Mucosa of rectum (tissue), 2 donors: ENCODE measurements at regions not wholly inside any gene's neighbourhood (a gene's known extent, or its start where the extent isn't known, plus 50 kb on each side); places are given as distances from the start of the nearest gene placed in this dataset.
"Not testable (repeated sequence)": the region's sequence is repeated elsewhere in the genome, so short reads cannot be mapped to it uniquely, and the experiment has no call there.

Experiments used
- H3K27ac ChIP-seq, 2 donors: one replicate each; pipeline ENCODE4 v1.7.0; 2013; ENCODE audit warnings: inconsistent platforms in 2 of 2, low read depth in 2 of 2, low read length in 2 of 2
- H3K27me3 ChIP-seq, 2 donors: one replicate each; pipeline ENCODE4 v1.7.0; 2013; ENCODE audit warnings: low read length in 2 of 2; ENCODE audit not compliant: control insufficient read depth in 2 of 2, insufficient read depth in 2 of 2
- H3K36me3 ChIP-seq, 2 donors: one replicate each; pipeline ENCODE4 v1.7.0; 2013; ENCODE audit warnings: low read length in 2 of 2; ENCODE audit not compliant: control insufficient read depth in 2 of 2, insufficient read depth in 2 of 2
- H3K4me1 ChIP-seq, 2 donors: one replicate each; pipeline ENCODE4 v1.7.0; 2013; ENCODE audit warnings: low read length in 2 of 2, mild to moderate bottlenecking in 1 of 2; ENCODE audit not compliant: control insufficient read depth in 2 of 2, insufficient read depth in 2 of 2
- H3K4me3 ChIP-seq, 2 donors: one replicate each; pipeline ENCODE4 v1.7.0; 2013; ENCODE audit warnings: low read length in 2 of 2
- H3K9ac ChIP-seq, 2 donors: one replicate each; pipeline ENCODE4 v1.7.0; 2013; ENCODE audit warnings: low read length in 2 of 2, low read depth in 1 of 2, mild to moderate bottlenecking in 1 of 2
- H3K9me3 ChIP-seq, 2 donors: one replicate each; pipeline ENCODE4 v1.7.0; 2013; ENCODE audit warnings: low read length in 2 of 2; ENCODE audit not compliant: control insufficient read depth in 2 of 2
- donor health status: healthy.
- donor health status: Normal muscosa, but diverticular disease.

GRCh38 chr14:53408175-53408879, 255.2 kb upstream of the DDHD1 start:
- H3K27me3 ChIP-seq: no peaks in the 10 kb centered on the region
- H3K9me3 ChIP-seq: no peaks in the 10 kb centered on the region
- no peaks in the 10 kb centered on the region for H3K4me1 ChIP-seq
- H3K27ac ChIP-seq: no peak overlapping the region
- no peaks in the 10 kb centered on the region for H3K36me3 ChIP-seq
- H3K9ac ChIP-seq: no peak overlapping the region
- H3K4me3 ChIP-seq: no peak overlapping the region

DNA sequence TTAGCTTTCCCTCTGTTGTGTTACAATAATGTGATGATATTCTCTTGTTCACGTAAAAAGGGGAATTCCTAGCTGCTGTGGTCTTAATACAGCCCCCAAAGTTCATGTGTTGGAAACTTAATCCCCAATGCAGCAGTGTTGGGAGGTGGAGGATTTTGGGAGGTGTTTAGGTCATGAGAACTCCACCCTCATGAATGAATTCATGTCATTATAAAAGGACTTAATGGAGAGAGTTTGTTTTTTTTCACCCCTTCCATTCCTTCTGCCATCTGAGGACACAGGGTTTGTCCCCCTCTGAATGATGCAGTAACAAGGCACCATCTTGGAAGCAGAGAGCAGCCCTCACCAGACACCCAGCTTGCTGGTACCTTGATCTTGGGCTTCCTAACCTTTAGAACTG, 253.4 kb upstream of the DDHD1 start:
- Histone ChIP-seq H3K9me3 (no peaks in the 10 kb centered on the region), H3K9ac (no peak overlapping the region), H3K27ac (no peak overlapping the region), H3K36me3 (no peaks in the 10 kb centered on the region), H3K4me1 (no peaks in the 10 kb centered on the region), H3K4me3 (no peak overlapping the region), H3K27me3 (no peaks in the 10 kb centered on the region)

DNA sequence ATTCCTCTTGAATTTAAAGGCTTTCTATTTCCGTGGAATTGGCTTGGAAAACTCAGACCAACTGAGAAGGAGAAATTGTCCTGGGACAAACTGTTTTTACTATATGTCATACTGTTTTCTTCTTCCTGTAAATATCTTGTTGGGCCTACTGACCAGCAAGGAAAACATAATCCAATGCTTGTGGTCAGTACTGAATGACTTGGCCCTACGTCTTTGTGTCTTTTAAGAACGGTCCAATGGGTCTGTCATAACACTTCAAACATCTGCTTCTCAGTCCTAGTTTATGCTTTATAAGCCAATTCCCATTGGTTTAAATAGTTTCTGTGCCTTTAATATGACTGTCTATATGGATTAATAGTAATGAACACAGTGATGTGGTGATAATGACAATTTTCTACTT, 248.5 kb upstream of the DDHD1 start:
- Histone ChIP-seq H3K9me3 (no peaks in the 10 kb centered on the region), H3K9ac (no peak overlapping the region), H3K27me3 (no peaks in the 10 kb centered on the region), H3K36me3 (no peaks in the 10 kb centered on the region), H3K27ac (no peak overlapping the region), H3K4me3 (no peak overlapping the region), H3K4me1 (no peaks in the 10 kb centered on the region)

- Histone ChIP-seq H3K9ac (no peak overlapping the region), H3K27me3 (no peaks in the 10 kb centered on the region), H3K27ac (no peak overlapping the region), H3K4me3 (no peak overlapping the region), H3K36me3 (no peaks in the 10 kb centered on the region), H3K9me3 (peaks cover 0 to 5% of the 10 kb centered on the region in 2 donors), H3K4me1 (no peaks in the 10 kb centered on the region)
Measured at GRCh38 chr14:53399057-53399456, 245.9 kb upstream of the DDHD1 start.

GRCh38 chr14:53398616-53399015, 245.5 kb upstream of the DDHD1 start:
- peaks cover 0 to 5% of the 10 kb centered on the region in 2 donors for H3K9me3 ChIP-seq
- no peak overlapping the region for H3K27ac ChIP-seq
- H3K36me3 ChIP-seq: no peaks in the 10 kb centered on the region
- no peak overlapping the region for H3K9ac ChIP-seq
- no peaks in the 10 kb centered on the region for H3K4me1 ChIP-seq
- no peaks in the 10 kb centered on the region for H3K27me3 ChIP-seq
- H3K4me3 ChIP-seq: no peak overlapping the region

GRCh38 chr14:53395267-53395666, 242.1 kb upstream of the DDHD1 start:
- H3K27ac ChIP-seq, H3K4me1 ChIP-seq, H3K36me3 ChIP-seq, H3K9me3 ChIP-seq, H3K9ac ChIP-seq, H3K27me3 ChIP-seq, H3K4me3 ChIP-seq: not testable (repeated sequence)

- peaks cover 0 to 5% of the 10 kb centered on the region in 2 donors for H3K9me3 ChIP-seq
- H3K27me3 ChIP-seq: no peaks in the 10 kb centered on the region
- no peak overlapping the region for H3K4me3 ChIP-seq
- H3K4me1 ChIP-seq: no peaks in the 10 kb centered on the region
- H3K36me3 ChIP-seq: no peaks in the 10 kb centered on the region
- H3K9ac ChIP-seq: no peak overlapping the region
- no peak overlapping the region for H3K27ac ChIP-seq
Measured at GRCh38 chr14:53391631-53392285, 238.6 kb upstream of the DDHD1 start.

DNA sequence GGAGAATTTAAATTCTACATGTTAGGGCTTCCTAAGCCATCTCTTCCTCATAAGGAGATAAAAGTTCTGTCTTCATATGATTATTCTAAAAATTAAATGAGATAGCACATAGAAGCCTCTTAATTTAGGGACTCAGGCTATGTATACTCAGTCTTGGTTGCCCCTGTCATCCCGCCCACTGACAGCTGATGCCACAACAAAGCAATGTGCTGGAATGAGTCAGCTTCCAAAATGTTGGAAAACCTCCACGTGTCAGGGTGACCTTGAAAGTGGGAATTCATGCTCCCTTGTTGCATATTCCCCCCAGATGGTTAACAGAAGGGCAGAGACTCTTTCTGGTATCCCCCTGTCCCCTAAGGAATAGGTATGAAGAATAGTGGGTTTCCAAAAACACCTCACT, 238.0 kb upstream of the DDHD1 start:
- peaks cover 0 to 5% of the 10 kb centered on the region in 2 donors for H3K9me3 ChIP-seq
- H3K27me3 ChIP-seq: no peaks in the 10 kb centered on the region
- H3K27ac ChIP-seq: no peak overlapping the region
- no peaks in the 10 kb centered on the region for H3K4me1 ChIP-seq
- no peak overlapping the region for H3K4me3 ChIP-seq
- H3K36me3 ChIP-seq: no peaks in the 10 kb centered on the region
- H3K9ac ChIP-seq: no peak overlapping the region

- H3K27me3 ChIP-seq: no peaks in the 10 kb centered on the region
- H3K36me3 ChIP-seq: no peaks in the 10 kb centered on the region
- H3K9ac ChIP-seq: no peak overlapping the region
- H3K27ac ChIP-seq: no peak overlapping the region
- no peaks in the 10 kb centered on the region for H3K4me1 ChIP-seq
- peaks cover 0 to 2% of the 10 kb centered on the region in 2 donors for H3K9me3 ChIP-seq
- H3K4me3 ChIP-seq: no peak overlapping the region
Measured at GRCh38 chr14:53390008-53390407, 236.9 kb upstream of the DDHD1 start.

GRCh38 chr14:53389202-53389601, 236.1 kb upstream of the DDHD1 start:
- Histone ChIP-seq H3K9ac (no peak overlapping the region), H3K4me3 (no peak overlapping the region), H3K9me3 (no peaks in the 10 kb centered on the region), H3K27ac (no peak overlapping the region), H3K4me1 (no peaks in the 10 kb centered on the region), H3K36me3 (no peaks in the 10 kb centered on the region), H3K27me3 (no peaks in the 10 kb centered on the region)
